ENCODE measurements at regions not wholly inside any gene's neighbourhood (a gene's known extent, or its start where the extent isn't known, plus 50 kb on each side); places are given as distances from the start of the nearest gene placed in this dataset.
"Not testable (repeated sequence)": the region's sequence is repeated elsewhere in the genome, so short reads cannot be mapped to it uniquely, and the experiment has no call there.

DNA sequence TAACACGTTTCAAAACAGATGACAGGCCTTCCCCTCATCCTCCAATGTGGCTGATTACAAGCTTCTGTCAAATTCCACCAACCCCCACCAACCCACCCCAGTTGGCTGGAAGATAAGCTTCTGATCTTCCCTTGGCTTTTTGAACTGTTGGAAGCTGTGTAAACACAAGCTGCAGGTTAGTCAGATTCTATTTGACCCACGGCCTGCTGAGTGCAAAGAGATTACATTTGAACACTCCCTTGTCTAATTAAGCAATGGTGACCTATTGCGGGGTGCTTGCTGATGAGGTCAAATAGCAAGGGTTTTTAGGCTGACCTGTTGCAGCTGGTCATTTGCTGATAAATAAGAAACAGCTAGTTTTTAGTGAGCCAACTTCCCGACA is 379.7 kb downstream of the BMP2 start:
- no peak for FAIRE-seq
- DNase-seq (ENCODE audit: insufficient read length, low spot score), result no peak

DNA sequence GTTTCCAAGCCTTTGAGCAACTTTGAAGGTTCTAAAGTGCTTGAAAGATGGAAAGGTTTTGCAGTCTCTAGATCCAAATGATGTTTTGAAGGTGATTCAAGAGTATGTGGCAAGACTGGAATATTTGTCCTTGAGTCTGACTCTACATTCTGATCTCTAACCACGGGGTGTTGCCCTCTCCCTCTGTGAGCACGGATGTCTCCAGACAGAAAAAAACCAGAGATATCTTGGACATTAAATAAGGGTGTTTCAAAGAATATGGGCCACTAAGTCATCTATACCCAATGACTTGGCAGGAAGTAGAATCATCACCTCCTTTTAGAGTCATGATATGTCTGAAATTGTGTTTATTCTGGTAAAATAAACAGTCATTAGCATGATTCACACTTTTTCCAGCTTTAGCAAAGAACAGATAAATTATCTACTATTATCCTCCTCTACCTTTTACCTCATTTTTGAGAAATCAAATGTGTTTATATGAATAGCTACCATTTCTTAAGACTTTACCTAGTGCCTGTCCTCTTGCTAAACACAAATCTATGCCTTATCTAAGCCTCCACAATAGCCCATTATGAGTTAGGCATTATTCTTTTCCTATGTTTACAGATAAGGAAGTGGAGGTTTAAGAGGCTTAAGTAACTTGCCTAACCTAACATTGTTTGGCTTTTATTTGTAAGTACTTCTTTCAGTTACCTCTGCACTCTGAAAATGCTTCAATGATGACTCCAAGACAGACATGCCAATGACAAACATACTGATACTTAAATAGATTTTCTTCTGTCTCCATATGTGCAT is 384.4 kb downstream of the BMP2 start:
- DNase-seq (ENCODE audit: insufficient read length, low spot score), result no peak
- FAIRE-seq, result no peak

DNA sequence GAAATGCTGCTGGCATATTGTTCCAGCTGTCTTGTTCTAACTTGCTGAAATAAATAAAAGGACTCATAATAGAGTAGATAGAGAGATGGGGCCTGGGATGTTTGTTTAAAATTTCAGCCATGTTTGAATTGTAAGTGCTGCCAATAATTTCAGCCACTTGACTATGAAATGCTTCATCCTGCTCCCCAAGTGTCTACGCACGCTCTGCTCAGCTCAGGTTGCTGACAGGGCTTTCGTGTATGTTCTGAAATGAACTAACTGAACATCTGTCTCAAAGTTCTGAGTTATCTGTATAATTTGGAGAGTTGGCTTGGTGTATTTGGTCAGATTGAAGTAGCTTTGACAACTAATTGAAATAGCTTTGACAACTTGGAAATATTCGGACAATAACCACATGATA is 387.8 kb downstream of the BMP2 start:
- FAIRE-seq (no peak), DNase-seq (ENCODE audit: insufficient read length, low spot score) (no peak)

DNA sequence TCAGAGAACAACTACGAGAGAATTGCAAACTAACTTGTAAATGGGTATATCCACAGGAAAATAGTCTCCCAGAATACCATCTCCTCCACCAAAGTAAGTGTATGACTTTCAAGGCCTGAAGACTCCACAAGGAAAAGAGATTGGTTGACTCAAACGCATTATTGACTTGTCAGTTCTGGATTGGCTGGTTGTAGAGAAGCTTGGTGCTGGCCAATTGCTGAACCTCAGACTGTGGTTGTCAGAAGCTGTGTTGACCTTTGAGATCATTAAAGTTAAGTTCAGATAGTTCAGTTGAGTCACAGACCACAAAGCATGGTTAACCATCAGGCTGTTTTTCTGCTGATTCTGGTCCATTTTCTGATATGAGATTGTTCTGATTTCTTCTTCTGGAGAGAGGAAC is 388.3 kb downstream of the BMP2 start:
- FAIRE-seq, result no peak

DNA sequence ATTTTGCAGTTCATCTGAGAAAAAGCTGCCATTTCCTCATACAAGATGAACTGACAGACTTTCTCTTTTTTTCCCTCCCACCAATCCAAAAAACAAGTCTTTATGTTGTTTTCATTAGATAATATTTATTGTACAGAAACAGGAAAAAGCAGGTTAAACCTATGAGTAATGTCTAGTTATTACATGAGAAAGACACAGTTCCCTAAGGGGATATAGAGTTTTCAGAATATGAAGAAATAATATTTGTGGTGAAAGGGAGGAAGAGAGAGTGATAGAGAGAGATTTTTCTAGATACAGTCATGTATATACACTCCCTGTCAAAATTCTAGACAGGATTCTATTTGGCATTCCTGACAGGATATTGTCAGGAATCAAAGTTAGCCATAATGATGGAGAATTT is 392.4 kb downstream of the BMP2 start:
- no peak for FAIRE-seq
- no peak for DNase-seq (ENCODE audit: insufficient read length, low spot score)

More for the DNA sequence above, 388.3 kb downstream of the BMP2 start:
- no peak for DNase-seq (ENCODE audit: insufficient read length, low spot score)

DNA sequence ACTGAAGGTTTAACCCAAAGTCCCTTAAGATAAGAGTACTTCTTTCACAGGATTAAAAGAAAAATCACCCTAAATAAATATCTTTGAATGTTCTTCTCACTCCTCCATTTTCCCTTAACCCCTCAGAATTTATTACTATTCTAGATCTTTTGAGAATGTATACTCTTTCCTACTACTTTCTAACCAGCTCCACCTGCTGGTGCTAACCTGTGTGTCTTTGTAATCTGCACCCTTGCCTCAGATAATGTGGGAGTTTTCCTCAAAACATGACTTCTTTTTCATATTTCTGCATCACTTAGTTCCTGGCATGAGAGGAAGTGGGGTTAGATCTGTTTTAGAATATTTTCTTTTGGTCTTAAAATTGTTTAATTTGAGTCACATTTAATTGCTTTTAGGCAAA is 394.2 kb downstream of the BMP2 start:
- FAIRE-seq (no peak), DNase-seq (ENCODE audit: insufficient read length, low spot score) (no peak)

DNA sequence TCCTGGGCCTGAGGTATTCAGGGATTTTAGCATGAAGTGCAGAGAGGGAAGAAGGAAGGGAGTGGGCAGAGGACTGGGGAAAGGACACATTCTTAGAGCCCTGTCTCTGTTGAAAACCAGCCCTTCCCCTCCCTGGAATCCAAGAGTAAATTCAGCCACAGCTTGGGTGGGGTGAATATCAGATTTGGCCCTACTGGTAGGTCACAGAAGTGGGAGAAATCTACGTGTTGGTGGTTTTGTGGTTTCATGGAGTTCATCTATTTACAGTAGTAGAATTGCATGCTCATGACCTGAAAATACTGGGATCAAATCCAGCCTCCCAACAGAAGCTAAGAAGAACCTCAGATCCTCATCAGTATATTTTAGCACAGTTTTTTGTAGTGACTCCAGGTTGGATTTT is 404.4 kb downstream of the BMP2 start:
- DNase-seq (ENCODE audit: insufficient read length, low spot score), result no peak
- FAIRE-seq, result no peak

DNA sequence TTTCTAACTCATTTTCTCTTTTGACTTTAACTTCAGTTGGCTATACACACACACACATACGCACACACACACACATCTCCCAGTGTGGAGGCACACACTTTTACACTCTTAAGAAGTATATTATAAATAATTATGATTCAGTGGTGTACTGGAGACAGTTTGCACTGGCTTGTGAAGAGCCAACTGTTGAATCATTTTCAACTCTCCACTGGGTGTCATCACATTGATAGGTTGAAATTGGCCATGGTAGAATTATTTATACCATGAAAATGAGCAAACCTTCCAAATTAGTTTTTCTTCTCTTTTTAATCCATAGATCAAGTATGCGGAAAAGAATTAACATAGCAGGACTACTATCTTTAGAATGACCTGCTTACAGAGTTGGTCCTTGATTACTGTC is 407.1 kb downstream of the BMP2 start:
- DNase-seq (ENCODE audit: insufficient read length, low spot score), result no peak
- no peak for FAIRE-seq

DNA sequence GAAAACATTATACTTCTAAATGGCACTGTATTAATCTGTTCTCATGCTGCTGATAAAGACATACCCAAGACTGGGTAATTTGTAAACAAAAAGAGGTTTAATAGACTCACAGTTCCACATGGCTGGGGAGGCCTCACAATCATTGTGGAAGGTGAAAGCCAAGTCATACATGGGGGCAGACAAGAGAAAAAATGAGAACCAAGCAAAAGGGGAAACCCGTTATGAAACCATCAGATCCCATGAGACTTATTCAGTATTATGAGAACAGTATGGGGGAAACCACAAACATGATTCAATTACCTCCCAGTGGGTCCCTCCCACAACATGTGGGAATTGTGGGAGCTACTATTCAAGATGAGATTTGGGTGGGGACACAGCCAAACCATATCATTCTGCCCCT is 408.3 kb downstream of the BMP2 start:
- DNase-seq (ENCODE audit: insufficient read length, low spot score); FAIRE-seq: not testable (repeated sequence)

DNA sequence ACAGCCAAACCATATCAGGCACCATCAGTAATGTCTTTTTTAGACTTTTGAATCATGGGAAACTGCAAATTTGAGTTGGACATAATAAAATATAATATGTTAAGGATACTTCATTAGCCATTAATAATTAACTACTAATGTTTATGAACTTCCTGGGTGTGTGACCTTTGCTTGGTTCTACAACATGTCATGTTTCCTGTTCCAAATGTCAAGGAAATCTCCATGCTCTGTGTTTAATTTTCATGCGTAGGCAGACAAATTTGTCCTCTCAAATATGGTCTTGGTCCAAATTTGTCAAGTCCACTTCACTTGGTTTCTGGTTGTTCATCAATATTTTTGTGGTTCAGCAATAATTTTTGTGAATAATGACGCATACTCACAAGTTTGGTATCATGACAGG is 410.5 kb downstream of the BMP2 start:
- no peak for FAIRE-seq
- DNase-seq (ENCODE audit: insufficient read length, low spot score), result no peak

DNA sequence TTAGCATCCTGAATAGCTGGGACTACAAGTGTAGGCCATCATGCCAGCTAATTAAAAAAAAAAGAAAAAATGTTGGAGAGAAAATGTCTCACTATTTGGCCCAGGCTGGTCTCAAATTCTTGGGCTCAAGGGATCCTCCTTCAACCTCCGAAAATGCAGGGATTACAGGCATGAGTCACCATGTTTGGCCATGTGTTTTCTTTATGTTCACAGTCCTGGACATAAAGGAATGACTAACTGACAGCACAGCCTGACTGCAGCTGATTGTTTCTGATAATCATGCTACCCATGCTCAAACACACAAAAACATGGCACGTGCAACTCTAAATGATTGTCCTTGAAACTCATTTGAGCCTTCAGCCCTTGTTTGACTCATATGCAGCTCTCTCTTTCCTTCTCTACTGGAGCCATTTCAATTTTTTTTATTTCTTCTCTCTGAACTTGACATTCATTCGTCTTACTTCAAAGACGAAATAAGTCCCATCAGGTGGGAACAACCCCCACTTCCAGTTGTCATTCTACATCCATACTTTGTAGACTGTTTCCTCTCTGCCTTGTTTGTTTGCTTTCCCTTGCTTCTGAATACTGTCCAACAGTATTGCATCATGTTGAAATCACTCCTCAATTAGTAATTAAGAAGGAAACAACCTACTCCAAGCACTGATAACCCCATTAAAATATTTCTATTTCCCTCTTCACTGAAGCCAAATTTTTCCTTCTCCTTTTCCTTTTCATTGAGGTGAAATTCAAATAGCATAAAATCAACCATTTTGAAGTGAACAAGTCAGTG is 413.0 kb downstream of the BMP2 start:
- no peak for FAIRE-seq
- no peak for DNase-seq (ENCODE audit: insufficient read length, low spot score)

DNA sequence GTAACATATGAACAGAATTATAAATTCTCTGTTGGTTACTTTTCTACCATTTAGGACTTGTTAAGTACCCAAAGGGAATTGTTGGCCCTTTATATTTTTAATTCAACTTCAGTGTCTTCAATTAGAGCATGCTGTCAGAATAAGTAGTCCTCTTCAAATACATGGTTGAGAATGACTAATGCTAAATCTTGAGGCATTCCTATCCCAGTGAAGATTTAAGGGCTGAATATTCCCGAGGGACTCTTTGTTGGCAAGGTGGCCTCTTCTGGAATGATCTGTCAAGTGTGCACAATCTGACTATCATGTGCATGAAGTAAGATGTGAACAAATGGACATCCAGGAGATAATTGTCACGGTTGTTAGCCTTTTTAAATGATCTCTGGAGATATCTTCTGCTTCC is 421.7 kb downstream of the BMP2 start:
- FAIRE-seq (no peak), DNase-seq (ENCODE audit: insufficient read length, low spot score) (no peak)

DNA sequence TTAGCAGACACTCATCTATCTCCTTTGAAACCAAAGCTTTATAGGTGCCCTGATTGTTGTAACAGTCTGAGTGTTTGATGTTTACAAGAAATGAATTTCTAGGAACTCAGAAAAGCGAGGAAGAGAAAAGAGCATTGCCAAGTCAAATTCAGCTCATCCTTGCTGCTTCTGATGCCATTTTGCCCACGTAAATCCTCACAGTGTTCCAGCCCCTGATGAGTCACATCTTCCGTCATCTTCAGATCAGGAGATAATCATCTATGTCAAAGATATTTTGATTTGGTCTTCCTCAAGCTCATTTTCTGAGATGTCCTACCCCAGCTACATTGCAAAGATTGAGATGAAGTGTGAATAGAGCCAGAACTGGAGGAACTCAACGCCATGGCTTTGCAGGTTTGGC is 426.2 kb downstream of the BMP2 start:
- no peak for DNase-seq (ENCODE audit: insufficient read length, low spot score)
- no peak for FAIRE-seq

DNA sequence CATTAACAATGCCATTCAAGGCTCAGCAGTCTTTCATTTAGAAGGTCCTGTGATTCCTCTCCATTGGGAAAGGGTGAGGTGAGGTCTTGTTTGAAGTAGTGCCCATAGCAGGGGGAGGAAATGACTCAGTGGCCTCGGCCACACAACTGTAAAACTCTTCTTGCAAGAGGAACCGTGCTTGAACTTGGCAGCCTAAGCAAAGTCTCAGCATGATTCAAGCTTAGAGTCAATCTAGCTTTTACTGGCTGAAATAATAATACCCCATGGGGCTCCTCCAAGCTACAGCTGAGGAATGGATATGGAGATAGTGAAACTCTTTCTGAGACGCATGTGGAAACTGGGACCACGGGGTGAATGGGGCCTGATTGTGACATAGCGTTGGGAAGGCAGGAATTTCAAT is 428.2 kb downstream of the BMP2 start:
- no peak for DNase-seq (ENCODE audit: insufficient read length, low spot score)

DNA sequence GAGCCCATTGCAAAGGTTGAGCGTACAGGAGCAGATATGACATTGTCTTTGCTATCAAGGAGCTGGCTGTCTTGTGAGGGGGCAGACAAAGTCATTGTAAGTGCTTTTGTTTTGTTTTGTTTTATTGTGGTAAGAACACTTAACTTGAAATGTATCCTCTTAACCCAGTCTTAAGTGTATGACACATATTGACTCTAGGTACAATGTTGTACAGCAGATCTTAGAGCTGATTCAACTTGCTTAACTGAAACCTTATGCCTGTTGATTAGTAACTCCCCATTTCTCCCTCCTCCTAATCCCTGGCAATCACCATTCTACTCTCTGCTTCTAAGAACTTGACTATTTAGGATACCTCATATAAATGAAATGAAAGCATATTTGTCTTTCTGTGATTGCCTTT is 429.0 kb downstream of the BMP2 start:
- FAIRE-seq (no peak), DNase-seq (ENCODE audit: insufficient read length, low spot score) (no peak)

More for the DNA sequence above, 428.2 kb downstream of the BMP2 start:
- no peak for FAIRE-seq

DNA sequence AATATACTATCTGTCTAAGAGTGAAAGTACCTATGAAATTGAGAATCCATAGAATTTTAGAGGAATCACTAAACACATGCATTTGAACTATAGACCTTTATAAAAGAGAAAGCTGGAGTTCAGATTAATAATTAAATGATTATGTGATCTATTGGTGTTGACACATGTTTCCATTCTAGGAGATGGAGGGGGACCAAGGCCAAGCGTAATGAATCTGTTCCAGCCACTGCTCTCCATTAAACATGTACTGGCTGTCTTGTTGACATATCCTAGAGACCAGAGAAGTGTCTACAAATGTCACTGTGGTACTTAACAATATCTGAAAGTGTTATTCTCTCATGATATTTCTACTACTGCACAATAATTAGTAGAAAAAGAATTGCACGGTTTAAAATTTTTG is 432.4 kb downstream of the BMP2 start:
- DNase-seq (ENCODE audit: insufficient read length, low spot score) (no peak), FAIRE-seq (no peak)

DNA sequence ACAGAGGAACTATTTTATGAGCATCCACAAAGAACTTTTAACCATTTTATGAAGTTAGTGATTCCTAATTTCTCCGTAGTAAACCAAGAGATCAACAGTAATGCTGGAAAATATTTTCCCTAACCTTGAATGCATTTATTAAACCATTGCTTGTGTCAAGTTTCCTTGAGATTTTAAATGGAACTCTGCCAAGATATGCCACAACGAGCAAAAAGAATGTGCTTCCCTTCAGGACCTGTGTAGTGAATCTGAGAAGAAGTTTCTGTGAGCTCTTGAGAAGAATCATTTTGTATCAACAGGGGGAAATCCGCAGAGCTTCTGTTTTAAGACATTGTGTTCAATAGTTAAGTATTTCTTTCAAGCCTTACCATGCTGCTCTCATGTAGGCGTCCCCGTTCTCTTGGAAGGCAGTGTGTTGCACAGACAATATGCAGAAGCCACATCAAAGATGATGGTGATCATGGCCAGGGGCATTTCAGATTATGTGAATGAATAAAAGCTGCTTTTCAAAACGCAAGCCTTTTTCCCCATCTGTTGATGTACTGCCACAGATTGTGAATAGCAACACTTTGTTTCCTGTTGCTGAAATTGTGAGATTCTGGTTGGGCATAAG is 439.8 kb downstream of the BMP2 start:
- DNase-seq (ENCODE audit: insufficient read length, low spot score) (no peak), FAIRE-seq (no peak)

DNA sequence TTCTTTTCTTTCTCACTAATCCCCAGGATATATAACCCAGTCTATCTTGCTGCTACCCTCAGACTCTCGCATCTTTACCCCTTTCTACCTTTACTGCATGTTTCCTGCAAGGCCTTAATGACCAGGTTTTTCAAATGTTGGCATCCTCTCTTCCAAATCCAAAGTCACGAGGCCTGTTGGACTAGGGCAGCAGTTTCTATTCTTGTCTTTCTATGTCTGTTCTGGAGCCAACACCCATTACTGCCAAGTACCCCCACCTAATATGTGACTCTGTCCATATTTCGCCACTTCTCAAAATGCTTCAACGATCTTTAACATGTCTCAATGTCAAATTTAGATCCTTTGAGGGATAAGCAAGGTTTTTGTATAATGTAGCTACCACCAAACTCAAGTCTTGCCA is 443.4 kb downstream of the BMP2 start:
- no peak for FAIRE-seq
- DNase-seq (ENCODE audit: insufficient read length, low spot score), result no peak

DNA sequence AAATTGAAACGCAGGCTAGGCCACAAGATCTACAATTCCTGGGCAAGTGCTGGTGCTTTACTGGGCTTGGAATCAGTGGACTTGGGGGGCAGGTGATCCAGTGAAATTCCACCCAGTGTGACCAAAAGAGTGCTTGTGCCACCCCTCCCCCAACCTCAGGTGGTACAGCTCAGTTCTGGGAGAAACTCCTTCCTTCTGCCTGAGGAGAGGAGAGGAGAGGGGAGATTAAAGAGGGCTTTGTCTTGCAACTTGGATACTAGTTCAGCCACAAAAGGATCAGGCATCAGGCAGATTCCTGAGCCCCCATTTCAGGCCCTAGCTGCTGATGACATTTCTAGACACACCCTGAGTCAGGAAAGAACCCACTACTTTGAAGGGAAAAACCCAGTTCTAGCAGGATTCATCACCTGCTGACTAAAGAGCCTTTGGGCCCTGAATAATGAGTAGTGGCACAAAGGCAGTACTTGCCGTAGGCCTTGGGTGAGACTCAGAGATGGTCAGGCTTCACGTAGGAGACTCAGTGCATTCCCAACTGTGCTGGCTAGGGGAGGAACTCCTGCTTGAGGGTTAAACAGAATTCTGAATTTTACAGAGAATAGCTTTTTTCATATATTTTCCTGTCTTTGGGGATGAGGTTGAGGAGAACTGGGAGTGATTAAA is 446.7 kb downstream of the BMP2 start:
- no peak for DNase-seq (ENCODE audit: insufficient read length, low spot score)
- no peak for FAIRE-seq

DNA sequence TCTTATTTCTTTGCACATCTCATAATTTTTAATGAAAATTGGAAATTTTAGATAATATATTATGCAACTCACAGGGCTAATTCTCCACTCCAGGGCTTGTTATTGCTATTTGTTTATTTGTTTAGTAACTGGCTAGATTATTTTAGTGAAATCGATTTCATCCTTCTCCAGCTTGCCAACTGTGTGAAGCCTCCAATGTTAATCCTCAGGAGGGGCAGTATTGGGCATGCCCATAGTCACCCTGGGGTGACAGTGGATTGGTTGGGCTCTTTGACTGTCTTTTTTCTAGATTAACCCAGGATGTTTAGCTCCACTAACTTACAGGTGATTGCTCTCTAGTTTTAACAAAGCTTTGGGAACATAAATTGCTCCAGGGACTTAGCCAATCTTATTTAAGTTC is 450.1 kb downstream of the BMP2 start:
- no peak for DNase-seq (ENCODE audit: insufficient read length, low spot score)
- FAIRE-seq, result no peak

DNA sequence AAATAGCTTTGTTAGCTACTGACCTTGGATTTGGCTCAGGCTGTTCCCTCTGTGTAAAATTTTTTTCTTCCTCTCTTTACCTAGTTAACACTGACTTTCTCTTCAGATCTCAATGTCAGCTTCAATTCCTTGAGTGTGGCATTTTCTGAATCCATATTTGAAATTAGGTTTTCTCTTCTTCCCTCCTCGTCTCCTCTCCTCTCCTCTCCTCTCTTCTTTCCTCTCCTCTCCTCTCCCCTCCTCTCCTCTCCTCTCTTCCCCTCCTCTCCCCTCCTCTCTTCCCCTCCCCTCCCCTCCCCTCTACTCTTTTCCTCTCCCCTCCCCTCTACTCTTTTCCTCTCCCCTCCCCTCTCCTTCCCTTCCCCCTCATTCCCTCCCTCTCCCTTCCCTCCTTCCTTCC is 453.3 kb downstream of the BMP2 start:
- FAIRE-seq, result no peak
- DNase-seq (ENCODE audit: insufficient read length, low spot score), result no peak

All from HTR-8/SVneo (cell line).